HCT116 (cell line): ENCODE measurements at regions not wholly inside any gene's neighbourhood (a gene's known extent, or its start where the extent isn't known, plus 50 kb on each side); places are given as distances from the start of the nearest gene placed in this dataset.

ENCODE experiments used
- EZH2 ChIP-seq: fragments of 200-600 bp; sonication (generic); IDR thresholded peaks from 2 replicates; pipeline ENCODE4 v1.6.1; 2017; ENCODE audit warnings: antibody characterized with exemption, mixed run types
- FOSL1 ChIP-seq: IDR thresholded peaks from 2 replicates; pipeline ENCODE4 v1.6.1; 2012; ENCODE audit warnings: low read depth
- POLR2A ChIP-seq: IDR thresholded peaks from 2 replicates; pipeline ENCODE4 v1.7.0; 2011; ENCODE audit warnings: borderline replicate concordance; ENCODE audit not compliant: insufficient read depth, insufficient read length; ENCODE audit errors: extremely low read depth
- POLR2AphosphoS5 ChIP-seq: IDR thresholded peaks from 2 replicates; pipeline ENCODE4 v1.6.1; 2011; ENCODE audit warnings: mild to moderate bottlenecking, low read depth, low read length, moderate library complexity
- RAD21 ChIP-seq: IDR thresholded peaks from 2 replicates; pipeline ENCODE4 v1.6.1; 2012; ENCODE audit warnings: low read depth, mild to moderate bottlenecking
- SP1 ChIP-seq: IDR thresholded peaks from 2 replicates; pipeline ENCODE4 v1.6.1; 2012; ENCODE audit warnings: low read depth
- TF ChIP-seq, protein P1 (sequence below), 3 experiments: fragments of 200-600 bp in 1 of 3; sonication (generic) in 1 of 3; IDR thresholded peaks in 2 of 3; conservative IDR thresholded peaks in 1 of 3; 2 replicates each; pipeline ENCODE4 v1.5.1; 2012 to 2017; ENCODE audit warnings: low read depth in 2 of 3, low read length in 2 of 3, antibody characterized with exemption in 1 of 3, borderline replicate concordance in 1 of 3, control low read depth in 1 of 3, mild to moderate bottlenecking in 1 of 3, mixed read lengths in 1 of 3, mixed run types in 1 of 3, moderate library complexity in 1 of 3; ENCODE audit not compliant: insufficient read depth in 1 of 3
- TF ChIP-seq, protein P2 (sequence below): IDR thresholded peaks from 2 replicates; pipeline ENCODE4 v1.6.1; 2012

- TF ChIP-seq SP1 (no peak), POLR2A (no peak), EZH2 (no peak), RAD21 (no peak), FOSL1 (no peak), POLR2AphosphoS5 (no peak)
- TF ChIP-seq, protein P1, sequence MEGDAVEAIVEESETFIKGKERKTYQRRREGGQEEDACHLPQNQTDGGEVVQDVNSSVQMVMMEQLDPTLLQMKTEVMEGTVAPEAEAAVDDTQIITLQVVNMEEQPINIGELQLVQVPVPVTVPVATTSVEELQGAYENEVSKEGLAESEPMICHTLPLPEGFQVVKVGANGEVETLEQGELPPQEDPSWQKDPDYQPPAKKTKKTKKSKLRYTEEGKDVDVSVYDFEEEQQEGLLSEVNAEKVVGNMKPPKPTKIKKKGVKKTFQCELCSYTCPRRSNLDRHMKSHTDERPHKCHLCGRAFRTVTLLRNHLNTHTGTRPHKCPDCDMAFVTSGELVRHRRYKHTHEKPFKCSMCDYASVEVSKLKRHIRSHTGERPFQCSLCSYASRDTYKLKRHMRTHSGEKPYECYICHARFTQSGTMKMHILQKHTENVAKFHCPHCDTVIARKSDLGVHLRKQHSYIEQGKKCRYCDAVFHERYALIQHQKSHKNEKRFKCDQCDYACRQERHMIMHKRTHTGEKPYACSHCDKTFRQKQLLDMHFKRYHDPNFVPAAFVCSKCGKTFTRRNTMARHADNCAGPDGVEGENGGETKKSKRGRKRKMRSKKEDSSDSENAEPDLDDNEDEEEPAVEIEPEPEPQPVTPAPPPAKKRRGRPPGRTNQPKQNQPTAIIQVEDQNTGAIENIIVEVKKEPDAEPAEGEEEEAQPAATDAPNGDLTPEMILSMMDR (IDR thresholded peaks at IDR 0.05 in 2 of 3, conservative IDR thresholded peaks at IDR 0.05 in 1 of 3; ENCODE audit: borderline replicate concordance in 1 of 3, insufficient read depth in 1 of 3, low read depth in 2 of 3, low read length in 2 of 3): no peak
- TF ChIP-seq, protein P2, sequence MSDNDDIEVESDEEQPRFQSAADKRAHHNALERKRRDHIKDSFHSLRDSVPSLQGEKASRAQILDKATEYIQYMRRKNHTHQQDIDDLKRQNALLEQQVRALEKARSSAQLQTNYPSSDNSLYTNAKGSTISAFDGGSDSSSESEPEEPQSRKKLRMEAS: no peak
Observed at GRCh38 chr6:146990284-146990683, 213.9 kb upstream of the STXBP5 start.
